HCT116 (cell line): ENCODE measurements at regions not wholly inside any gene's neighbourhood (a gene's known extent, or its start where the extent isn't known, plus 50 kb on each side); places are given as distances from the start of the nearest gene placed in this dataset.

Experiments used
- EZH2 ChIP-seq: fragments of 200-600 bp; sonication (generic); IDR thresholded peaks from 2 replicates; pipeline ENCODE4 v1.6.1; 2017; ENCODE audit warnings: antibody characterized with exemption, mixed run types
- TF ChIP-seq, protein P1 (sequence below), 3 experiments: fragments of 200-600 bp in 1 of 3; sonication (generic) in 1 of 3; IDR thresholded peaks in 2 of 3; conservative IDR thresholded peaks in 1 of 3; 2 replicates each; pipeline ENCODE4 v1.5.1; 2012 to 2017; ENCODE audit warnings: low read depth in 2 of 3, low read length in 2 of 3, antibody characterized with exemption in 1 of 3, borderline replicate concordance in 1 of 3, control low read depth in 1 of 3, mild to moderate bottlenecking in 1 of 3, mixed read lengths in 1 of 3, mixed run types in 1 of 3, moderate library complexity in 1 of 3; ENCODE audit not compliant: insufficient read depth in 1 of 3
- TF ChIP-seq, protein P2 (sequence below): IDR thresholded peaks from 2 replicates; pipeline ENCODE4 v1.6.1; 2011; ENCODE audit warnings: mild to moderate bottlenecking, low read length, moderate library complexity; ENCODE audit not compliant: insufficient replicate concordance; ENCODE audit errors: extremely low read depth

GRCh38 chr5:31135542-31135941 lies 57.9 kb upstream of the CDH6 start:
- TF ChIP-seq, protein P1, sequence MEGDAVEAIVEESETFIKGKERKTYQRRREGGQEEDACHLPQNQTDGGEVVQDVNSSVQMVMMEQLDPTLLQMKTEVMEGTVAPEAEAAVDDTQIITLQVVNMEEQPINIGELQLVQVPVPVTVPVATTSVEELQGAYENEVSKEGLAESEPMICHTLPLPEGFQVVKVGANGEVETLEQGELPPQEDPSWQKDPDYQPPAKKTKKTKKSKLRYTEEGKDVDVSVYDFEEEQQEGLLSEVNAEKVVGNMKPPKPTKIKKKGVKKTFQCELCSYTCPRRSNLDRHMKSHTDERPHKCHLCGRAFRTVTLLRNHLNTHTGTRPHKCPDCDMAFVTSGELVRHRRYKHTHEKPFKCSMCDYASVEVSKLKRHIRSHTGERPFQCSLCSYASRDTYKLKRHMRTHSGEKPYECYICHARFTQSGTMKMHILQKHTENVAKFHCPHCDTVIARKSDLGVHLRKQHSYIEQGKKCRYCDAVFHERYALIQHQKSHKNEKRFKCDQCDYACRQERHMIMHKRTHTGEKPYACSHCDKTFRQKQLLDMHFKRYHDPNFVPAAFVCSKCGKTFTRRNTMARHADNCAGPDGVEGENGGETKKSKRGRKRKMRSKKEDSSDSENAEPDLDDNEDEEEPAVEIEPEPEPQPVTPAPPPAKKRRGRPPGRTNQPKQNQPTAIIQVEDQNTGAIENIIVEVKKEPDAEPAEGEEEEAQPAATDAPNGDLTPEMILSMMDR (IDR thresholded peaks at IDR 0.05 in 2 of 3, conservative IDR thresholded peaks at IDR 0.05 in 1 of 3; ENCODE audit: borderline replicate concordance in 1 of 3, insufficient read depth in 1 of 3, low read depth in 2 of 3, low read length in 2 of 3) = no peak
- TF ChIP-seq, protein P2, sequence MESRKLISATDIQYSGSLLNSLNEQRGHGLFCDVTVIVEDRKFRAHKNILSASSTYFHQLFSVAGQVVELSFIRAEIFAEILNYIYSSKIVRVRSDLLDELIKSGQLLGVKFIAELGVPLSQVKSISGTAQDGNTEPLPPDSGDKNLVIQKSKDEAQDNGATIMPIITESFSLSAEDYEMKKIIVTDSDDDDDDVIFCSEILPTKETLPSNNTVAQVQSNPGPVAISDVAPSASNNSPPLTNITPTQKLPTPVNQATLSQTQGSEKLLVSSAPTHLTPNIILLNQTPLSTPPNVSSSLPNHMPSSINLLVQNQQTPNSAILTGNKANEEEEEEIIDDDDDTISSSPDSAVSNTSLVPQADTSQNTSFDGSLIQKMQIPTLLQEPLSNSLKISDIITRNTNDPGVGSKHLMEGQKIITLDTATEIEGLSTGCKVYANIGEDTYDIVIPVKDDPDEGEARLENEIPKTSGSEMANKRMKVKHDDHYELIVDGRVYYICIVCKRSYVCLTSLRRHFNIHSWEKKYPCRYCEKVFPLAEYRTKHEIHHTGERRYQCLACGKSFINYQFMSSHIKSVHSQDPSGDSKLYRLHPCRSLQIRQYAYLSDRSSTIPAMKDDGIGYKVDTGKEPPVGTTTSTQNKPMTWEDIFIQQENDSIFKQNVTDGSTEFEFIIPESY = no peak
- TF ChIP-seq EZH2 = no peak
